Smooth muscle cell (in vitro differentiated cells): ENCODE measurements at regions not wholly inside any gene's neighbourhood (a gene's known extent, or its start where the extent isn't known, plus 50 kb on each side); places are given as distances from the start of the nearest gene placed in this dataset.

Source experiments
- DNase-seq: peaks from one replicate; lab custom pipeline; 2025; ENCODE audit not compliant: unreplicated experiment; lab: John Stamatoyannopoulos, UW
- H2AFZ ChIP-seq: fragments of 200-600 bp; sonication (generic); 2 replicates; pipeline ENCODE4 v1.6.0; 2016; ENCODE audit warnings: antibody characterized with exemption, low read depth, mild to moderate bottlenecking
- H3F3A ChIP-seq: fragments of 200-600 bp; sonication (generic); 2 replicates; pipeline ENCODE4 v1.6.0; 2017; ENCODE audit warnings: antibody characterized with exemption, low read depth
- H3K27ac ChIP-seq: fragments of 200-600 bp; sonication (generic); 2 replicates; pipeline ENCODE4 v1.5.1; 2016; ENCODE audit warnings: low read depth, mild to moderate bottlenecking
- H3K27me3 ChIP-seq: fragments of 200-600 bp; sonication (generic); 2 replicates; pipeline ENCODE4 v1.6.1; 2016; ENCODE audit warnings: low read depth, mild to moderate bottlenecking
- H3K36me3 ChIP-seq: fragments of 200-600 bp; sonication (generic); 2 replicates; pipeline ENCODE4 v1.5.1; 2016; ENCODE audit warnings: low read depth
- H3K4me1 ChIP-seq: fragments of 200-600 bp; sonication (generic); 2 replicates; pipeline ENCODE4 v1.5.1; 2016; ENCODE audit warnings: low read depth
- H3K4me2 ChIP-seq: fragments of 200-600 bp; sonication (generic); 2 replicates; pipeline ENCODE4 v1.6.0; 2016; ENCODE audit warnings: mild to moderate bottlenecking
- H3K4me3 ChIP-seq: fragments of 200-600 bp; sonication (generic); 2 replicates; pipeline ENCODE4 v1.5.1; 2016; ENCODE audit warnings: mild to moderate bottlenecking
- H3K79me2 ChIP-seq: fragments of 200-600 bp; sonication (generic); 2 replicates; pipeline ENCODE4 v1.6.0; 2016; ENCODE audit warnings: low read depth, mild to moderate bottlenecking
- H3K9ac ChIP-seq: fragments of 200-600 bp; sonication (generic); 2 replicates; pipeline ENCODE4 v1.6.0; 2016; ENCODE audit warnings: low read depth
- H3K9me3 ChIP-seq: fragments of 200-600 bp; sonication (generic); replicated peaks from 2 replicates; pipeline ENCODE4 v1.5.1; 2016; ENCODE audit warnings: low read depth
- H4K20me1 ChIP-seq: fragments of 200-600 bp; sonication (generic); 2 replicates; pipeline ENCODE4 v1.6.0; 2016; ENCODE audit warnings: low read depth
- WGBS: methylation state at CpG from one replicate; pipeline ENCODE4 v1.1.7; 2016; ENCODE audit warnings: low lambda C conversion rate; 5-methylcytosine and 5-hydroxymethylcytosine counted together
- TF ChIP-seq, protein P1 (sequence below): fragments of 200-600 bp; sonication (generic); IDR thresholded peaks from 2 replicates; pipeline ENCODE4 v1.5.1; 2017; ENCODE audit warnings: borderline replicate concordance, mild to moderate bottlenecking, antibody characterized with exemption; ENCODE audit not compliant: insufficient read depth, poor library complexity, severe bottlenecking

DNA sequence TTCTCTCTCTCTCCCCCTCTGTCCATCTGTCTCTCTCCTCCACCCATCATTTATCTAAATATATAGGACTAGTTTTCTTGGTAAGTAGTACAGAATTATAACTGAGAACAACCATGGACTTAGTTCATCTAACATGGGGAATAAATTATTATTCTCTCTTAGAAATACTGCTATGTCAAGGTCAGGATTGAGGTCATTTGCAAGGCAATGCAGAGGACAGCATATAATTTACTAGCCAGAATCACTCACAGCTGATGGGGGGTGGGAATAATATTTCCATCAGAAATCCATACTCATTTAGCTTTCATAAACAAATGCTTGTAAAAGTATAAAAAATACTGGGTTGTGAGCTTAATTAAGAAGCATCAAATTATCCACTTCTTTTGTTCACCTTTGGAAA is 553.9 kb upstream of the POU3F2 start:
- H3K4me2 ChIP-seq: no peak overlapping the region
- H3F3A ChIP-seq: no peaks in the 10 kb centered on the region
- H2AFZ ChIP-seq: no peak overlapping the region
- no peaks in the 10 kb centered on the region for H3K36me3 ChIP-seq
- H3K9ac ChIP-seq: no peak overlapping the region
- TF ChIP-seq, protein P1, sequence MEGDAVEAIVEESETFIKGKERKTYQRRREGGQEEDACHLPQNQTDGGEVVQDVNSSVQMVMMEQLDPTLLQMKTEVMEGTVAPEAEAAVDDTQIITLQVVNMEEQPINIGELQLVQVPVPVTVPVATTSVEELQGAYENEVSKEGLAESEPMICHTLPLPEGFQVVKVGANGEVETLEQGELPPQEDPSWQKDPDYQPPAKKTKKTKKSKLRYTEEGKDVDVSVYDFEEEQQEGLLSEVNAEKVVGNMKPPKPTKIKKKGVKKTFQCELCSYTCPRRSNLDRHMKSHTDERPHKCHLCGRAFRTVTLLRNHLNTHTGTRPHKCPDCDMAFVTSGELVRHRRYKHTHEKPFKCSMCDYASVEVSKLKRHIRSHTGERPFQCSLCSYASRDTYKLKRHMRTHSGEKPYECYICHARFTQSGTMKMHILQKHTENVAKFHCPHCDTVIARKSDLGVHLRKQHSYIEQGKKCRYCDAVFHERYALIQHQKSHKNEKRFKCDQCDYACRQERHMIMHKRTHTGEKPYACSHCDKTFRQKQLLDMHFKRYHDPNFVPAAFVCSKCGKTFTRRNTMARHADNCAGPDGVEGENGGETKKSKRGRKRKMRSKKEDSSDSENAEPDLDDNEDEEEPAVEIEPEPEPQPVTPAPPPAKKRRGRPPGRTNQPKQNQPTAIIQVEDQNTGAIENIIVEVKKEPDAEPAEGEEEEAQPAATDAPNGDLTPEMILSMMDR: no peak
- no peak overlapping the region for H3K4me3 ChIP-seq
- no peaks in the 10 kb centered on the region for H4K20me1 ChIP-seq
- no peak for DNase-seq
- H3K27ac ChIP-seq: no peak overlapping the region
- no peaks in the 10 kb centered on the region for H3K9me3 ChIP-seq
- no peaks in the 10 kb centered on the region for H3K79me2 ChIP-seq
- H3K27me3 ChIP-seq: no peaks in the 10 kb centered on the region
- H3K4me1 ChIP-seq: no peaks in the 10 kb centered on the region

DNA sequence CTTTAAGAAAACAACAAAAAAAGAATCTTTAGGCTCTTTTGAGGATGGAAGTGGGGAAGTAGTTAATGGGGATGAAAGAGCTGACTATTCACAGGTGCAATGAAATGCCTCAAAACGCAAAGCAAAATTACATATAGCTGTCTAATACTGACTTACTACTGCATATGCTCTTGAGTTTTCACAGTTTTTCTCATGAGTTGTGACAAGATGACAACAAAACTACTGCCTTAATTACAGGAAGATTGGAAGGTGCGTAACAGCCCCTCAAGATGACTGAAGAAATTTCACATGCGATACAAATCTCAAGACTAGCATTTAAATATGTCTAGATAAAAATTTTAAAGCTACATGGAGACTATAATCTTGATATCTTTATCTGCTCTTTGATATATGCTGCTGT is 547.8 kb upstream of the POU3F2 start:
- 91% methylated on average over 3 of the region's 3 CpGs for WGBS
- TF ChIP-seq, protein P1: no peak
- H3K9me3 ChIP-seq: no peaks in the 10 kb centered on the region

DNA sequence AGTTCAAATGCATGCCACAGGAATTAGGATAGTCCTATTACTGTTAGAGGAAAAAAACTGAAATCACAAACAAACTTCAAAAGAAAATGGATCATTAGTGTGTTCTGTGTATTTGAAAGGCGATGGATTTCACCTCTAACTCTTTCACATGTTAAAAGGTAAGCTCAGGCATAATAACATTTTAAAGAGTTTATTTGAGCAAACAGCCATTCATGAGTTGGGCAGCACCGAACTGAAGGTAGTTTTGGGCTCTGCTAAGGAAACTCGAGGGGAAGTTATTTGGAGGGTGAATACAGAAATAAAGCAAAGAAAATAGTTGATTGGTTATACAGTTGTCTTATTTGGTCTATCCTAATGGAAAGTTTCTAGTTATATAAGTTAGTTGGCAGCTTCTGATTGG is 546.5 kb upstream of the POU3F2 start:
- Histone ChIP-seq H2AFZ (no peak overlapping the region), H3K79me2 (no peaks in the 10 kb centered on the region), H3K4me1 (no peaks in the 10 kb centered on the region), H3K9ac (no peak overlapping the region), H3K27me3 (no peaks in the 10 kb centered on the region), H3K4me2 (no peak overlapping the region), H3K36me3 (no peaks in the 10 kb centered on the region), H3K4me3 (no peak overlapping the region), H3F3A (no peaks in the 10 kb centered on the region), H3K27ac (no peak overlapping the region), H3K9me3 (no peaks in the 10 kb centered on the region), H4K20me1 (no peaks in the 10 kb centered on the region)
- TF ChIP-seq, protein P1: no peak
- WGBS: 91% methylated on average over 3 of the region's 3 CpGs
- DNase-seq: no peak

More for the DNA sequence above, 547.8 kb upstream of the POU3F2 start:
- H3K36me3 ChIP-seq: no peaks in the 10 kb centered on the region
- H3K4me3 ChIP-seq: no peak overlapping the region
- DNase-seq: no peak
- H3F3A ChIP-seq: no peaks in the 10 kb centered on the region
- no peaks in the 10 kb centered on the region for H3K79me2 ChIP-seq
- no peaks in the 10 kb centered on the region for H4K20me1 ChIP-seq
- no peak overlapping the region for H3K9ac ChIP-seq
- H3K4me1 ChIP-seq: no peaks in the 10 kb centered on the region
- no peak overlapping the region for H3K27ac ChIP-seq
- no peak overlapping the region for H3K4me2 ChIP-seq
- H3K27me3 ChIP-seq: no peaks in the 10 kb centered on the region
- no peak overlapping the region for H2AFZ ChIP-seq

DNA sequence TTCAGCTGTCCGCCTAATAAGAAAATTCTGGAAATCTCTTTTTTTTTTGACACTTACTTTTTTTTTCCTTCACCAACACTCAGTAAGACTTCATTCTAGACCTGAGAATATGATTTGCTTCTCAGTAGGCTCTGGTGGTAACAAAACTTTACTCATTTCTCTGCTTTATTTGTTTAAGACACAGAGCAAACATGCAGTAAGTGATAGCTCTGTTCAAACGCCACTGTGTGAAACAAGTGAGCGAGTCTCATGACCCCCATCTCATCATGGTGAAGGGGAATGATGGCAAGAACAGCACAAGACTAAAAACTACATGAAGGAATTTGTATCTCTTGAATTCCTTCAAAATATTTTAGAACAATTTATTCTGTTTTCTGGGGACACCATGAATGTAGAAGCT is 541.6 kb upstream of the POU3F2 start:
- Histone ChIP-seq H3K9me3 (no peaks in the 10 kb centered on the region), H3K4me1 (peaks cover 25% of the 10 kb centered on the region), H3K27ac (no peak overlapping the region), H3K4me2 (no peak overlapping the region), H3K9ac (no peak overlapping the region), H3K4me3 (no peak overlapping the region), H3K27me3 (no peaks in the 10 kb centered on the region), H4K20me1 (no peaks in the 10 kb centered on the region), H3F3A (no peaks in the 10 kb centered on the region), H2AFZ (no peak overlapping the region), H3K36me3 (no peaks in the 10 kb centered on the region), H3K79me2 (no peaks in the 10 kb centered on the region)
- TF ChIP-seq, protein P1: no peak
- no peak for DNase-seq
- 86% methylated on average over 3 of the region's 3 CpGs for WGBS
